GM19099 (cell line): ENCODE measurements at regions not wholly inside any gene's neighbourhood (a gene's known extent, or its start where the extent isn't known, plus 50 kb on each side); places are given as distances from the start of the nearest gene placed in this dataset.

Source experiments
- POLR2A ChIP-seq: IDR thresholded peaks from 3 replicates; pipeline ENCODE4 v1.6.1; 2011; ENCODE audit warnings: low read depth; ENCODE audit not compliant: insufficient read length; ENCODE audit errors: extremely low read depth

GRCh38 chr19:28403690-28404089, 809.3 kb downstream of the UQCRFS1 start:
- no peak for TF ChIP-seq POLR2A

GRCh38 chr19:28402701-28403290, 810.2 kb downstream of the UQCRFS1 start:
- no peak for TF ChIP-seq POLR2A

- no peak for TF ChIP-seq POLR2A
Measured at GRCh38 chr19:28401739-28402424, 811.1 kb downstream of the UQCRFS1 start.

- TF ChIP-seq POLR2A = no peak
Measured at GRCh38 chr19:28400953-28401671, 811.8 kb downstream of the UQCRFS1 start.

GRCh38 chr19:28399187-28399586, 813.8 kb downstream of the UQCRFS1 start:
- no peak for TF ChIP-seq POLR2A

- TF ChIP-seq POLR2A = no peak
Measured at GRCh38 chr19:28397800-28398199, 815.2 kb downstream of the UQCRFS1 start.

- no peak for TF ChIP-seq POLR2A
Measured at GRCh38 chr19:28397306-28397705, 815.6 kb downstream of the UQCRFS1 start.

- TF ChIP-seq POLR2A = no peak
Measured at GRCh38 chr19:28396287-28396831, 816.6 kb downstream of the UQCRFS1 start.

GRCh38 chr19:28394725-28395124, 818.2 kb downstream of the UQCRFS1 start:
- no peak for TF ChIP-seq POLR2A

GRCh38 chr19:28393574-28394336, 819.2 kb downstream of the UQCRFS1 start:
- no peak for TF ChIP-seq POLR2A

- no peak for TF ChIP-seq POLR2A
Measured at GRCh38 chr19:28388988-28389387, 824.0 kb downstream of the UQCRFS1 start.

GRCh38 chr19:28387507-28387906, 825.4 kb downstream of the UQCRFS1 start:
- TF ChIP-seq POLR2A = no peak

- TF ChIP-seq POLR2A = no peak
Measured at GRCh38 chr19:28386470-28386869, 826.5 kb downstream of the UQCRFS1 start.

GRCh38 chr19:28386066-28386465, 826.9 kb downstream of the UQCRFS1 start:
- no peak for TF ChIP-seq POLR2A

GRCh38 chr19:28377077-28377476, 835.9 kb downstream of the UQCRFS1 start:
- TF ChIP-seq POLR2A = no peak
